GM20000 (cell line): ENCODE measurements at regions not wholly inside any gene's neighbourhood (a gene's known extent, or its start where the extent isn't known, plus 50 kb on each side); places are given as distances from the start of the nearest gene placed in this dataset.

Experiments used
- DNase-seq: peaks from one replicate; pipeline ENCODE4 v3.0.0; 2012; ENCODE audit warnings: low spot score
- TF ChIP-seq, protein P1 (sequence below): IDR thresholded peaks from 2 replicates; pipeline ENCODE4 v1.5.1; 2012; ENCODE audit warnings: mild to moderate bottlenecking, control low read depth; ENCODE audit errors: extremely low read depth, missing control alignments

DNA sequence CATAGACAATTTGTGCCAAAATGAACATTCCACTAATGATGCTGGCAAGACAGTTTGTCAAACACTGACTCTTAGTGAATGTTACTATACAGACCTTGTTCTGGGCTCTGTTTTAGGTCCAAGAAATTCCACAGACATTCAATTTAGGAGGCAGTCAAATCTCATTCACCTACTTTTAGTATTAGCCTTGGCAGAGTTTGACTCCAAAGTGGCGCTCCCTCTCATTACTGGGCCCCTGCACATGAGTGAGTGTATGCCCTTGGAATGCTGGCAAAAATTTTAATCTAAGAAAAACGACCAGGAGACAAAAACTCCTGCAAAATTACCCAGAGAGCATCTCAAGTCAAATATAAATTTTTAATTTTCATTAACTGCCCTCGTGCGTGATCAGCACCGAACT, 94.9 kb upstream of the SLC27A6 start:
- TF ChIP-seq, protein P1, sequence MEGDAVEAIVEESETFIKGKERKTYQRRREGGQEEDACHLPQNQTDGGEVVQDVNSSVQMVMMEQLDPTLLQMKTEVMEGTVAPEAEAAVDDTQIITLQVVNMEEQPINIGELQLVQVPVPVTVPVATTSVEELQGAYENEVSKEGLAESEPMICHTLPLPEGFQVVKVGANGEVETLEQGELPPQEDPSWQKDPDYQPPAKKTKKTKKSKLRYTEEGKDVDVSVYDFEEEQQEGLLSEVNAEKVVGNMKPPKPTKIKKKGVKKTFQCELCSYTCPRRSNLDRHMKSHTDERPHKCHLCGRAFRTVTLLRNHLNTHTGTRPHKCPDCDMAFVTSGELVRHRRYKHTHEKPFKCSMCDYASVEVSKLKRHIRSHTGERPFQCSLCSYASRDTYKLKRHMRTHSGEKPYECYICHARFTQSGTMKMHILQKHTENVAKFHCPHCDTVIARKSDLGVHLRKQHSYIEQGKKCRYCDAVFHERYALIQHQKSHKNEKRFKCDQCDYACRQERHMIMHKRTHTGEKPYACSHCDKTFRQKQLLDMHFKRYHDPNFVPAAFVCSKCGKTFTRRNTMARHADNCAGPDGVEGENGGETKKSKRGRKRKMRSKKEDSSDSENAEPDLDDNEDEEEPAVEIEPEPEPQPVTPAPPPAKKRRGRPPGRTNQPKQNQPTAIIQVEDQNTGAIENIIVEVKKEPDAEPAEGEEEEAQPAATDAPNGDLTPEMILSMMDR, result no peak
- DNase-seq, result no peak

DNA sequence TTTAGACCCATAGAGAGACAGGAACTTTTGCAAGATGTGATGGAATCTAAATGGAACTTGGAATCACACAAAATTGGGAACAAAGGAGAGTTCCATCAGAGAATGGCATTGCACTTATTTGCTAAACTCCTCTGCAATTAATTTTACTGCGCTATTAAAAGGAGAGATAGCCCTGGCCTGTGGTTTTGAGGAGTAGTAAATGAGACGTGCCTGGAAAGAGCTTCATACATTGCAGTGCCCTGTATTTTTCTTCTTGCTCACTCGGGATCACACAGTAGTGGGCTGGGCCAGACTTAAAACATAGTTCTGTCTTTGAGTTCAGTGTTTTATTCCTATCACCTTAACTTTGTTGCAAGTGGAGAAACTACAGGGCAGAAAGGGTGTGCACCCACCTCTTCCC, 94.4 kb upstream of the SLC27A6 start:
- no peak for DNase-seq

DNA sequence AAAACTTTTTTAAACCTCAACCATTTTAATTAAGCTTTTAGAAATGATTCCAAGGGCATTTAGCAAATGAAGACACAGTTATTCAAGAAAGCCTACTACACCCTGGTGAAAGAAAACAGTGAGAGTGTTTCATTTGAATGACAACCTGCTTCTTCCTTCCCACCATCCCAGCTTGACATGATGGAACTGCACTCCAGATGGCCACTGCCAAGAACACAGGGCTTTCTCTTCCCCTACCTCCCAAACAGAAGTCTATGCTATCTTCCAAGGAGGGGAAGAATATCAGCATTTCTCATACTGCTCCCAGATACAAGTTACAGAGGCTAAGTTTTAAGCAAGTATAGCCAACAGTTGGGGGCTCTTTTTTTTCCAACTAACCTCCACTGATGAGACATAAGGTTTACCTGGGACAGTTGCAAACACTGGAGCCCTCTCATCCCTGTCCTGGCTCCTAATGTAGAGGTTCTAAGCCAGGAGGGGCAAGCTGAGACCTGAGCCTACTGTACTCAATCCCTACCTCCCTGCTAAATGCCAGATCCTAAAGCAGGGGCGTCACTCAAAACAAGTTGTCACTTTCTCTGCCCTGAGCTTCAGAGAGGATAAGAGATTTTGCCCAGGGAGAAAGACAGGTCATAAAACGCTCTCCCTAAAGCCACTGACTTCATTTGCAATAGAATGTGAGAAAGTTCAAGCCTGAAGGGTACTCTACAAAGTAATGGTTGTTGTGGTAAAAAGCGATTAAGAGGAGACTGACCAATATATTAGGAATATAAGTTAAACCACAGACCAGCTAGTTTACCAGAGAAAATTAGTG, 88.5 kb upstream of the SLC27A6 start:
- TF ChIP-seq, protein P1, result no peak
- DNase-seq, result no peak

More for the DNA sequence above, 94.4 kb upstream of the SLC27A6 start:
- TF ChIP-seq, protein P1, result no peak

DNA sequence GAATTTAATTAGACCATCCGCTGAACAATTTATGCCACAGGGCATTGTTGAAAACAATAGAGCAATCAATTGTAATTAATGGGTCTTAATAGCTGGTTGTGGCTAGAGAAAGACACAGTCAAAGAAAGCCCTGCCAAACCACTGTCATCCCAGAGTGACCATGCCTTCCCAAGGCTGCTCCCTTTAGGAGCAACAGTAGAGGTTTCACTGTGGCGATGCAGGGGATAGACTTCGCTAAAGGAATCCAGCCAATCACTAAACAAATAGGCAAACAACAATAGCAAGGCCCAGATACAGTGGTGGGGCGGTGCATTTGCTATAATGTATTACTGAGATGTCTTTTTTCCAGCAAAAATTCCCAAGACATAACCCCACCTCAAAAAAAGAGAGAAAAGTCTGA, 87.8 kb upstream of the SLC27A6 start:
- DNase-seq, result no peak
- TF ChIP-seq, protein P1, result no peak

DNA sequence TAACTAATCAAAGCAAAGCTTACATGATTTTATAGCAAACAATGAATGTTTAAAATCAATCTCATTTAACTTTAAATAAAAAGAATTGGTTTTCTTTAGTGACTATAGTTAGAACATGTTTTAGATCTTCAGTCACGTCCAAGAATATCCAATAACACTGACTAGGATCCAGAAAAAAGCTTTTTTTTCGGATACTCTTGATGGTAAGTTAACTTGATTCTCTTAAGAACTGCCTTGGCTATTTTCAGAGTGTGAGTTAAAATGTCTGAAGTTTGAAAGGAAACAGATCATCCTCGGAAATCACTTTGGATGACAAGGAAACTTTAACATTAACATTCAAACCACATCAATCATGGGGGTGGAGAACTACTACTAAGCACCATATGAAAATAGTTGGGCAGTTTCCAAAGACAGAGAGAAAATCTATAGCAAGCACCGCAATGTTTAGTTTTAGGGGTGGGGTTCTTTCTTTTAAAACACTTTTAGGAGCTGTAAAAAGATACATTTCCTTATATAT, 83.7 kb upstream of the SLC27A6 start:
- DNase-seq, result no peak
- TF ChIP-seq, protein P1, result no peak

DNA sequence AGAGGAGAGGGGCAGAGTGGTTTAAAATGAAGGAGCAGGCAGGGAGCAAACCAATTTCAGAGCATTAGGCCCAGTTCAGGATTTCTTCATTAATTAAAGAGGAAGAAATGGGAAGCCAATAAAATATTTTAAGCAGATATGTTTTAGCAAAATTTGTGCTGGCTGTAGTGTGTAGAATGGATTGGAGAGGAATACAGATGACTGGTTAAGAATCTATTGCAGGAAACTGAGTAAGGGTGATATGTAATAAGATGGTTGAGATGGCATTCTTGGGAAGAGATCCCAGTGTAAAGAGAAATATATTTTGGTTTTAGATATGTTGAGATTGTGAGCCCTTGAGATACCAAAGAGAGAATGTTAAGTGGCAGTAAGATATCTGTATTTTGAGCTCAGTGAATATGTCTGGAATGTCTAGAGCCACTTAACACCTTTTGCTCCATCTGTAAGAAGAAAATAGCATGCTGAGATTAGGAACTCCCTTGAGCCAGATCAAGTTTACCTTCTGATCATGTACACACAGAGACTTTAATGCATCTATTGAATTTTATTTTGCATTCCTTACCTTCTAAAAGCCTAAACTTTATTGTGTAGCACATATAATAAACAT, 79.5 kb upstream of the SLC27A6 start:
- TF ChIP-seq, protein P1, result no peak

DNA sequence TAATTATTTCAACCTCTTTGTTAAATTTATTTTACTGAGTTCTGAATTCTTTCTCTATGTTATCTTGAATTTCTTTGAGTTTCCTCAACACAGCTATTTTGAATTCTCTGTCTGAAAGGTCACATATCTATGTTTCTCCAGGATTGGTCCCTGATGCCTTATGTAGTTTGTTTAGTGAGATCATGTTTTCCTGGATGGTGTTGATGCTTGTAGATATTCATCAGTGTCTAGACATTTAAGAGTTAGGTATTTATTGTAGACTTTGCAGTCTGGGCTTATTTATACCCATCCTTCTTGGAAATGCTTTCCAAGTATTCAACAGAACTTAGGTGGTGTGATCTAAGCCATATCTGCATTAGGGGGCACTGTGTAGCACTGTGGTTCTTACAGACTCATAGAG, 70.2 kb upstream of the SLC27A6 start:
- DNase-seq, result no peak
- TF ChIP-seq, protein P1, result no peak

More for the DNA sequence above, 79.5 kb upstream of the SLC27A6 start:
- DNase-seq, result no peak
